HepG2 (cell line): ENCODE measurements at regions not wholly inside any gene's neighbourhood (a gene's known extent, or its start where the extent isn't known, plus 50 kb on each side); places are given as distances from the start of the nearest gene placed in this dataset.

Experiments
- AGO2 ChIP-seq: fragments of 200-400 bp; formaldehyde crosslinking; optimal IDR thresholded peaks from 2 replicates; pipeline ENCODE3; 2017; ENCODE audit warnings: mild to moderate bottlenecking, low read depth, low read length, moderate library complexity
- CAMTA2 ChIP-seq: sonication (generic); formaldehyde crosslinking; IDR thresholded peaks from 2 replicates; pipeline ENCODE4 v1.4.0; 2020; ENCODE audit warnings: mild to moderate bottlenecking, missing genetic modification reagents, borderline replicate concordance
- CEBPG ChIP-seq: IDR thresholded peaks from 2 replicates; pipeline ENCODE4 v1.6.1; 2016
- HIC2 ChIP-seq: sonication (generic); formaldehyde crosslinking; IDR thresholded peaks from 2 replicates; pipeline ENCODE4 v1.9.0; 2022; ENCODE audit warnings: low read depth, missing genetic modification reagents
- HMGA1 ChIP-seq: sonication (generic); formaldehyde crosslinking; conservative IDR thresholded peaks from 2 replicates; pipeline ENCODE4 v1.4.0; 2020; ENCODE audit warnings: missing genetic modification reagents
- IRF2 ChIP-seq: IDR thresholded peaks from 2 replicates; pipeline ENCODE4 v1.6.1; 2018; ENCODE audit warnings: missing genetic modification reagents, missing compliant biosample characterization
- MYPOP ChIP-seq: sonication (generic); formaldehyde crosslinking; IDR thresholded peaks from 2 replicates; pipeline ENCODE4 v1.8.1; 2023; ENCODE audit warnings: mild to moderate bottlenecking, moderate library complexity, missing genetic modification reagents
- TFDP1 ChIP-seq: IDR thresholded peaks from 2 replicates; pipeline ENCODE4 v1.6.1; 2016; ENCODE audit warnings: missing compliant biosample characterization, missing genetic modification reagents, borderline replicate concordance
- ZBTB38 ChIP-seq: sonication (generic); formaldehyde crosslinking; IDR thresholded peaks from 2 replicates; pipeline ENCODE4 v1.5.1; 2020; ENCODE audit warnings: mild to moderate bottlenecking, missing genetic modification reagents
- ZBTB40 ChIP-seq, 2 experiments: fragments of 450-650 bp in 1 of 2; sonication (generic) in 1 of 2; formaldehyde crosslinking in 1 of 2; IDR thresholded peaks; 2 replicates each; pipeline versions ENCODE4 v1.6.1 to v1.8.0; 2016 to 2022; ENCODE audit warnings: antibody characterized with exemption in 1 of 2, mild to moderate bottlenecking in 1 of 2, missing genetic modification reagents in 1 of 2
- ZFYVE20 ChIP-seq: sonication (generic); formaldehyde crosslinking; IDR thresholded peaks from 2 replicates; pipeline ENCODE4 v1.8.0; 2023; ENCODE audit warnings: low read depth, mild to moderate bottlenecking, moderate library complexity, missing genetic modification reagents, borderline replicate concordance
- ZNF253 ChIP-seq: sonication (generic); formaldehyde crosslinking; IDR thresholded peaks from 2 replicates; pipeline ENCODE4 v1.8.0; 2022; ENCODE audit warnings: mild to moderate bottlenecking, missing genetic modification reagents, borderline replicate concordance
- ZNF382 ChIP-seq: sonication (generic); formaldehyde crosslinking; IDR thresholded peaks from 2 replicates; pipeline ENCODE4 v1.5.0; 2020; ENCODE audit warnings: missing genetic modification reagents, mild to moderate bottlenecking, borderline replicate concordance
- ZNF451 ChIP-seq: sonication (generic); formaldehyde crosslinking; IDR thresholded peaks from 2 replicates; pipeline ENCODE4 v1.5.0; 2020; ENCODE audit warnings: mild to moderate bottlenecking, missing genetic modification reagents
- ZNF510 ChIP-seq: sonication (generic); formaldehyde crosslinking; IDR thresholded peaks from 2 replicates; pipeline ENCODE4 v1.4.0; 2020; ENCODE audit warnings: low read depth, mild to moderate bottlenecking, missing genetic modification reagents
- ZNF746 ChIP-seq: sonication (generic); formaldehyde crosslinking; IDR thresholded peaks from 2 replicates; pipeline ENCODE4 v1.8.0; 2022; ENCODE audit warnings: mild to moderate bottlenecking, missing genetic modification reagents
- ZNF781 ChIP-seq: sonication (generic); formaldehyde crosslinking; IDR thresholded peaks from 2 replicates; pipeline ENCODE4 v1.5.1; 2020; ENCODE audit warnings: borderline replicate concordance, mild to moderate bottlenecking, missing genetic modification reagents; ENCODE audit errors: not compliant biosample characterization
- ZSCAN9 ChIP-seq: IDR thresholded peaks from 2 replicates; pipeline ENCODE4 v1.6.1; 2016; ENCODE audit warnings: borderline replicate concordance

- no peak; the same call in 1 of the 2 replicates for TF ChIP-seq TFDP1 (CRISPR knock-in tag)
- TF ChIP-seq IRF2: 0 out of 2 replicates have a peak, but pooled peaks have one; percentile 20
- 0 out of 2 replicates have a peak, but pooled peaks have one; percentile 38 for TF ChIP-seq MYPOP
- no peak for TF ChIP-seq HIC2 (CRISPR knock-in tag)
- TF ChIP-seq CEBPG: peak; percentile 94
- TF ChIP-seq CAMTA2 (CRISPR knock-in tag): no peak
- TF ChIP-seq ZNF510: no peak
- no peak for TF ChIP-seq ZSCAN9 (CRISPR knock-in tag)
- no peak for TF ChIP-seq AGO2
- no peak for TF ChIP-seq ZNF253 (CRISPR knock-in tag)
- TF ChIP-seq ZBTB38 (CRISPR knock-in tag): no peak
- TF ChIP-seq ZFYVE20 (CRISPR knock-in tag): no peak
- TF ChIP-seq HMGA1: no peak
- TF ChIP-seq ZNF746 (CRISPR knock-in tag): no peak
- TF ChIP-seq ZNF451 (CRISPR knock-in tag): no peak
- no peak for TF ChIP-seq ZNF382
- no peak for TF ChIP-seq ZBTB40 (IDR thresholded peaks at IDR 0.05)
- no peak for TF ChIP-seq ZBTB40 (CRISPR knock-in tag; IDR thresholded peaks at IDR 0.05)
- no peak for TF ChIP-seq ZNF781 (CRISPR knock-in tag)
Measured at GRCh38 chr22:27627444-27627833, 174.1 kb downstream of the MN1 start (continued).
